ENCODE measurements at regions not wholly inside any gene's neighbourhood (a gene's known extent, or its start where the extent isn't known, plus 50 kb on each side); places are given as distances from the start of the nearest gene placed in this dataset.
"Not testable (repeated sequence)": the region's sequence is repeated elsewhere in the genome, so short reads cannot be mapped to it uniquely, and the experiment has no call there.

DNA sequence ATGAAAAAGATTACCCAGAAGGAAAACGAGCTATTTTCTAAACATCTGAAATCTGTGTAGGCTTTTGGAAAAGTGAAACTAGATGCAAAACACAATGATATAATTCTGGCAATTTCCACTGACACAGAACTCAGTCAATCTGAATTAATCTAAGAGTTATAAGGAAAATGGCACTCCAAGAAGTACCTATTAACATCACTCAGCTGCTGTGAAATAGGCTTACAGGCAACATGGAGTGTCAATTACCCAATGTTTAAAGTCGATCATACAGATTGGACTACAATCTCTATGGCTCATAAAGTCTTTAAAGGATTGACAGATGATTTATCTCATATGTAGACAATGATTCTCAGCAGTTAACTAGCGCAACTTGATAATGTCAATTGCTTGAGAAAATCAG, 120.9 kb downstream of the CCDC74A start:
- H3K56ac ChIP-seq (replicated peaks; ENCODE audit: insufficient read length, low read depth, low read length); H3K27me3 ChIP-seq (replicated peaks in 1 of 4; ENCODE audit: control insufficient read depth in 3 of 4, extremely low read depth in 1 of 4, insufficient read depth in 3 of 4, low read length in 3 of 4); H2BK5ac ChIP-seq (ENCODE audit: low read depth, low read length); H3K79me1 ChIP-seq (ENCODE audit: low read depth, low read length); H2AFZ ChIP-seq (ENCODE audit: low read length); H3K27ac ChIP-seq (ENCODE audit: low read depth, low read length); H2BK12ac ChIP-seq (ENCODE audit: low read depth, low read length); H3K18ac ChIP-seq (ENCODE audit: extremely low read depth, low read length); H3K36me3 ChIP-seq (ENCODE audit: control insufficient read depth in 2 of 4, insufficient read depth in 4 of 4, low read length in 3 of 4); H4K91ac ChIP-seq (replicated peaks; ENCODE audit: insufficient read length, low read length); H3K9me3 ChIP-seq (ENCODE audit: insufficient read depth in 2 of 2, low read depth in 1 of 2, low read length in 1 of 2); H3K4me2 ChIP-seq (ENCODE audit: insufficient read depth in 1 of 2, low read depth in 2 of 2, low read length in 2 of 2); CTCF ChIA-PET (ENCODE audit: partially characterized antibody); H2BK120ac ChIP-seq (replicated peaks; ENCODE audit: low read depth, low read length); H3K4ac ChIP-seq (replicated peaks; ENCODE audit: insufficient read length, low read depth, low read length); H3K4me3 ChIP-seq (ENCODE audit: extremely low read depth in 1 of 4, insufficient read depth in 2 of 4, low read depth in 3 of 4, low read length in 4 of 4); H2BK20ac ChIP-seq (ENCODE audit: low read length); H3K14ac ChIP-seq (ENCODE audit: insufficient read length); H3K4me1 ChIP-seq (replicated peaks in 1 of 4; ENCODE audit: control insufficient read depth in 3 of 4, insufficient read depth in 4 of 4, low read length in 3 of 4); H3K79me2 ChIP-seq (ENCODE audit: control insufficient read depth in 1 of 2, insufficient read depth in 2 of 2, low read length in 2 of 2); H2AK5ac ChIP-seq (ENCODE audit: low read depth, low read length); H2BK15ac ChIP-seq (ENCODE audit: low read length); H3K23me2 ChIP-seq (ENCODE audit: low read depth, low read length); FAIRE-seq; H3K9ac ChIP-seq (replicated peaks in 1 of 4; ENCODE audit: extremely low read depth in 1 of 4, low read depth in 3 of 4, low read length in 3 of 4); POLR2A ChIA-PET (ENCODE audit: partially characterized antibody); H3K23ac ChIP-seq (ENCODE audit: insufficient read length); H4K20me1 ChIP-seq (replicated peaks in 1 of 2; ENCODE audit: control insufficient read depth in 1 of 2, insufficient read depth in 2 of 2, low read length in 2 of 2); DNase-seq (ENCODE audit: low read depth in 1 of 2, low spot score in 2 of 2); H4K8ac ChIP-seq (ENCODE audit: extremely low read depth, insufficient read depth, low read length); H4K5ac ChIP-seq (ENCODE audit: insufficient read length, low read depth, low read length): not testable (repeated sequence)
- WGBS, 2 experiments (ENCODE audit: extremely low coverage in 1 of 2, insufficient coverage in 1 of 2, insufficient read length in 1 of 2, insufficient replicate concordance in 2 of 2, low coverage in 1 of 2, low lambda C conversion rate in 2 of 2, missing lambda C conversion rate in 1 of 2): 86% methylated on average over 3 of the region's 3 CpGs; no CpG with 5 or more reads in 1 of the 2 experiments

- H3K27ac ChIP-seq (ENCODE audit: low read depth, low read length); H3K4me1 ChIP-seq (replicated peaks in 1 of 4; ENCODE audit: control insufficient read depth in 3 of 4, insufficient read depth in 4 of 4, low read length in 3 of 4); H3K79me1 ChIP-seq (ENCODE audit: low read depth, low read length); H3K27me3 ChIP-seq (replicated peaks in 1 of 4; ENCODE audit: control insufficient read depth in 3 of 4, extremely low read depth in 1 of 4, insufficient read depth in 3 of 4, low read length in 3 of 4); FAIRE-seq; H3K18ac ChIP-seq (ENCODE audit: extremely low read depth, low read length); H3K36me3 ChIP-seq (ENCODE audit: control insufficient read depth in 2 of 4, insufficient read depth in 4 of 4, low read length in 3 of 4); H3K14ac ChIP-seq (ENCODE audit: insufficient read length); H4K5ac ChIP-seq (ENCODE audit: insufficient read length, low read depth, low read length); DNase-seq (ENCODE audit: low read depth in 1 of 2, low spot score in 2 of 2); POLR2A ChIA-PET (ENCODE audit: partially characterized antibody); H4K91ac ChIP-seq (replicated peaks; ENCODE audit: insufficient read length, low read length); H2AFZ ChIP-seq (ENCODE audit: low read length); H3K9me3 ChIP-seq (ENCODE audit: insufficient read depth in 2 of 2, low read depth in 1 of 2, low read length in 1 of 2); CTCF ChIA-PET (ENCODE audit: partially characterized antibody); H2BK12ac ChIP-seq (ENCODE audit: low read depth, low read length); H2BK15ac ChIP-seq (ENCODE audit: low read length); H3K56ac ChIP-seq (replicated peaks; ENCODE audit: insufficient read length, low read depth, low read length); H3K4me3 ChIP-seq (ENCODE audit: extremely low read depth in 1 of 4, insufficient read depth in 2 of 4, low read depth in 3 of 4, low read length in 4 of 4); H2BK120ac ChIP-seq (replicated peaks; ENCODE audit: low read depth, low read length); H3K4ac ChIP-seq (replicated peaks; ENCODE audit: insufficient read length, low read depth, low read length); H2BK20ac ChIP-seq (ENCODE audit: low read length); H2AK5ac ChIP-seq (ENCODE audit: low read depth, low read length); H3K79me2 ChIP-seq (ENCODE audit: control insufficient read depth in 1 of 2, insufficient read depth in 2 of 2, low read length in 2 of 2); H3K23me2 ChIP-seq (ENCODE audit: low read depth, low read length); H3K4me2 ChIP-seq (ENCODE audit: insufficient read depth in 1 of 2, low read depth in 2 of 2, low read length in 2 of 2); H2BK5ac ChIP-seq (ENCODE audit: low read depth, low read length); H4K8ac ChIP-seq (ENCODE audit: extremely low read depth, insufficient read depth, low read length); H3K23ac ChIP-seq (ENCODE audit: insufficient read length); H4K20me1 ChIP-seq (replicated peaks in 1 of 2; ENCODE audit: control insufficient read depth in 1 of 2, insufficient read depth in 2 of 2, low read length in 2 of 2); H3K9ac ChIP-seq (replicated peaks in 1 of 4; ENCODE audit: extremely low read depth in 1 of 4, low read depth in 3 of 4, low read length in 3 of 4): not testable (repeated sequence)
- 98% methylated on average over 3 of the region's 3 CpGs; no CpG with 5 or more reads in 1 of the 2 experiments for WGBS, 2 experiments (ENCODE audit: extremely low coverage in 1 of 2, insufficient coverage in 1 of 2, insufficient read length in 1 of 2, insufficient replicate concordance in 2 of 2, low coverage in 1 of 2, low lambda C conversion rate in 2 of 2, missing lambda C conversion rate in 1 of 2)
Measured at GRCh38 chr2:131652246-131652645, 124.6 kb downstream of the CCDC74A start.
